Peyer's patch (tissue), 4 donors: ENCODE measurements at regions not wholly inside any gene's neighbourhood (a gene's known extent, or its start where the extent isn't known, plus 50 kb on each side); places are given as distances from the start of the nearest gene placed in this dataset.
"Not testable (repeated sequence)": the region's sequence is repeated elsewhere in the genome, so short reads cannot be mapped to it uniquely, and the experiment has no call there.

Experiments
- DNase-seq, 3 donors: peaks; one replicate each; pipeline ENCODE4 v3.0.0-alpha.2; 2017 to 2019
- H3K27ac ChIP-seq, 4 donors: fragments of 200-600 bp; sonication (generic); one replicate each; pipeline ENCODE4 v1.5.1; 2016 to 2019
- H3K27me3 ChIP-seq, 2 donors: fragments of 200-600 bp; sonication (generic); one replicate each; pipeline ENCODE4 v1.5.1; 2019
- H3K36me3 ChIP-seq, 3 donors: fragments of 200-600 bp; sonication (generic); one replicate each; pipeline ENCODE4 v1.5.1; 2016 to 2019
- H3K4me1 ChIP-seq, 4 donors: fragments of 200-600 bp; sonication (generic); one replicate each; pipeline ENCODE4 v1.5.1; 2016 to 2019
- H3K4me3 ChIP-seq, 4 donors: fragments of 200-600 bp; sonication (generic); 1 replicate in 3 of 4; 2 replicates in 1 of 4; pipeline ENCODE4 v1.5.1; 2016 to 2019; ENCODE audit warnings: mild to moderate bottlenecking in 1 of 4
- H3K9me3 ChIP-seq, 4 donors: fragments of 200-600 bp; sonication (generic); one replicate each; pipeline ENCODE4 v1.5.1; 2016 to 2019; ENCODE audit warnings: mild to moderate bottlenecking in 1 of 4
- POLR2A ChIP-seq, 2 donors: fragments of 450-650 bp; IDR thresholded peaks; one replicate each; pipeline ENCODE4 v1.5.1; 2017; ENCODE audit warnings: antibody characterized with exemption in 2 of 2, mild to moderate bottlenecking in 2 of 2, moderate library complexity in 2 of 2
- TF ChIP-seq, protein P1 (sequence below), 6 experiments: fragments of 450-650 bp in 4 of 6; fragments of 200-600 bp in 2 of 6; sonication (generic) in 1 of 6; IDR thresholded peaks; one replicate each; pipeline ENCODE4 v1.5.1; 2017 to 2019; ENCODE audit warnings: antibody characterized with exemption in 6 of 6, mild to moderate bottlenecking in 3 of 6, moderate library complexity in 1 of 6

DNA sequence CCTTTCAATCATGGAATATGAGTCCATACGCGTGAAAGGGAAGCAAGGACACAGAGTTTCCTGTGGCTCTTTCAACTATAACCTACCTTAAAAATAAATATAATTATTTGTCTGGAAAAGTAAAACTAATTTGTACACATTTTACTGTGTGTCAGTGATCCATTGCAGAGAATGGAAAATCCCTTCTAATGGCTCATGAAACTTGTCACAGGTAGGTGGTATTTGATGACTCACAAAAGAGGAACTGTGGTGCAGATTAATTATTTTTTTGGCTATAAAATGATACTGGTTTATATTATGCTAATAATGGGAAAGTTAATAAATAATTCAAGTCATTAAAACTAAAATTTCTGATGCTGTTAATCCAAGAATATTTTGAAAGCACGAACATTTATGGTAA is 792.2 kb downstream of the METTL15 start:
- no peak overlapping the region for H3K4me3 ChIP-seq
- no peaks in the 10 kb centered on the region for H3K4me1 ChIP-seq
- no peak for TF ChIP-seq POLR2A (IDR thresholded peaks at IDR 0.05)
- TF ChIP-seq, protein P1, sequence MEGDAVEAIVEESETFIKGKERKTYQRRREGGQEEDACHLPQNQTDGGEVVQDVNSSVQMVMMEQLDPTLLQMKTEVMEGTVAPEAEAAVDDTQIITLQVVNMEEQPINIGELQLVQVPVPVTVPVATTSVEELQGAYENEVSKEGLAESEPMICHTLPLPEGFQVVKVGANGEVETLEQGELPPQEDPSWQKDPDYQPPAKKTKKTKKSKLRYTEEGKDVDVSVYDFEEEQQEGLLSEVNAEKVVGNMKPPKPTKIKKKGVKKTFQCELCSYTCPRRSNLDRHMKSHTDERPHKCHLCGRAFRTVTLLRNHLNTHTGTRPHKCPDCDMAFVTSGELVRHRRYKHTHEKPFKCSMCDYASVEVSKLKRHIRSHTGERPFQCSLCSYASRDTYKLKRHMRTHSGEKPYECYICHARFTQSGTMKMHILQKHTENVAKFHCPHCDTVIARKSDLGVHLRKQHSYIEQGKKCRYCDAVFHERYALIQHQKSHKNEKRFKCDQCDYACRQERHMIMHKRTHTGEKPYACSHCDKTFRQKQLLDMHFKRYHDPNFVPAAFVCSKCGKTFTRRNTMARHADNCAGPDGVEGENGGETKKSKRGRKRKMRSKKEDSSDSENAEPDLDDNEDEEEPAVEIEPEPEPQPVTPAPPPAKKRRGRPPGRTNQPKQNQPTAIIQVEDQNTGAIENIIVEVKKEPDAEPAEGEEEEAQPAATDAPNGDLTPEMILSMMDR (IDR thresholded peaks at IDR 0.05): no peak
- H3K27ac ChIP-seq: no peak overlapping the region
- H3K36me3 ChIP-seq: no peaks in the 10 kb centered on the region
- H3K27me3 ChIP-seq: no peaks in the 10 kb centered on the region
- no peaks in the 10 kb centered on the region for H3K9me3 ChIP-seq
- DNase-seq: no peak

- no peak overlapping the region for H3K27ac ChIP-seq
- TF ChIP-seq, protein P1 (IDR thresholded peaks at IDR 0.05): no peak
- TF ChIP-seq POLR2A (IDR thresholded peaks at IDR 0.05): no peak
- H3K27me3 ChIP-seq: no peaks in the 10 kb centered on the region
- H3K36me3 ChIP-seq: no peaks in the 10 kb centered on the region
- no peaks in the 10 kb centered on the region for H3K9me3 ChIP-seq
- no peak overlapping the region for H3K4me3 ChIP-seq
- DNase-seq: no peak
- no peaks in the 10 kb centered on the region for H3K4me1 ChIP-seq
These were observed 791.5 kb downstream of the METTL15 start for GRCh38 chr11:28899706-28900105.

- DNase-seq, H3K27ac ChIP-seq: not testable (repeated sequence)
These were observed 782.4 kb downstream of the METTL15 start for GRCh38 chr11:28890601-28891040.

GRCh38 chr11:28887681-28888080 is 779.5 kb downstream of the METTL15 start:
- no peaks in the 10 kb centered on the region for H3K4me1 ChIP-seq
- no peaks in the 10 kb centered on the region for H3K27me3 ChIP-seq
- TF ChIP-seq, protein P1 (IDR thresholded peaks at IDR 0.05): no peak
- no peak for TF ChIP-seq POLR2A (IDR thresholded peaks at IDR 0.05)
- no peaks in the 10 kb centered on the region for H3K9me3 ChIP-seq
- no peak overlapping the region for H3K27ac ChIP-seq
- H3K4me3 ChIP-seq: no peak overlapping the region
- no peak for DNase-seq
- H3K36me3 ChIP-seq: no peaks in the 10 kb centered on the region

More at GRCh38 chr11:28890601-28891040, 782.4 kb downstream of the METTL15 start:
- not testable (repeated sequence) for H3K36me3 ChIP-seq, H3K27me3 ChIP-seq, H3K4me1 ChIP-seq, H3K4me3 ChIP-seq, H3K9me3 ChIP-seq

DNA sequence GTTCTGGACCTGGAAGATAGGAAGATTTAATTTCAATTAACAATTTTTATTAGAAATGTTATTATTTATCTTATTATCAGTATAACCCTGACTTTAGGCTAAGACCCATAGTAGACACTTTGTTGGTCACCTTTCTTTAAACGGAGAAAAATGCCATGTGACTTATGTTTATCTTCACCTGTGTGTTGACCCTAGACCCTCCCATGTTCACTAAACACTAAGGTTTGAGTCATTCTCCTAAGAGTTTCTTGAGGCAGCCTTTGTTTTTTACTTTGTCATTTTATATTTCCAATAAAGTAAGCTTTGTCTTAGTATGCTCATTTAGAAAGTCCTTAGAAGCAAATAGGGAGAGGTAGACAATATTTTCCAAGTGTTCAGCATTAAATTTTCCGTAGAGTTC is 771.7 kb downstream of the METTL15 start:
- H3K9me3 ChIP-seq: no peaks in the 10 kb centered on the region
- no peak overlapping the region for H3K27ac ChIP-seq
- H3K27me3 ChIP-seq: no peaks in the 10 kb centered on the region
- no peaks in the 10 kb centered on the region for H3K36me3 ChIP-seq
- DNase-seq: no peak
- H3K4me3 ChIP-seq: no peak overlapping the region
- H3K4me1 ChIP-seq: no peaks in the 10 kb centered on the region
- no peak for TF ChIP-seq POLR2A (IDR thresholded peaks at IDR 0.05)
- TF ChIP-seq, protein P1 (IDR thresholded peaks at IDR 0.05): no peak

- TF ChIP-seq, protein P1 (IDR thresholded peaks at IDR 0.05): no peak
- TF ChIP-seq POLR2A (IDR thresholded peaks at IDR 0.05): no peak
- H3K27ac ChIP-seq: no peak overlapping the region
- no peaks in the 10 kb centered on the region for H3K27me3 ChIP-seq
- no peak for DNase-seq
- H3K4me1 ChIP-seq: no peaks in the 10 kb centered on the region
- H3K9me3 ChIP-seq: no peaks in the 10 kb centered on the region
- no peak overlapping the region for H3K4me3 ChIP-seq
- no peaks in the 10 kb centered on the region for H3K36me3 ChIP-seq
These were observed 769.8 kb downstream of the METTL15 start for GRCh38 chr11:28878025-28878424.
